Tibial nerve (tissue), 4 donors: ENCODE measurements at regions not wholly inside any gene's neighbourhood (a gene's known extent, or its start where the extent isn't known, plus 50 kb on each side); places are given as distances from the start of the nearest gene placed in this dataset.

ENCODE experiments used
- DNase-seq, 2 donors: peaks; one replicate each; pipeline ENCODE4 v3.0.0-alpha.2; 2019; ENCODE audit warnings: low spot score in 2 of 2
- H3K27ac ChIP-seq, 4 donors: fragments of 200-600 bp; sonication (generic) in 3 of 4; one replicate each; pipeline ENCODE4 v1.5.1; 2017 to 2019; ENCODE audit warnings: mild to moderate bottlenecking in 1 of 4
- H3K27me3 ChIP-seq, 2 donors: fragments of 200-600 bp; sonication (generic) in 1 of 2; one replicate each; pipeline versions ENCODE4 v1.5.1 to v1.6.0; 2017 to 2019
- H3K36me3 ChIP-seq, 3 donors: fragments of 200-600 bp; sonication (generic); one replicate each; pipeline ENCODE4 v1.5.1; 2018 to 2019
- H3K4me1 ChIP-seq, 4 donors: fragments of 200-600 bp; sonication (generic) in 3 of 4; one replicate each; pipeline ENCODE4 v1.5.1; 2017 to 2019
- H3K4me3 ChIP-seq, 4 donors: fragments of 200-600 bp; sonication (generic) in 3 of 4; one replicate each; pipeline ENCODE4 v1.5.1; 2017 to 2019; ENCODE audit warnings: mild to moderate bottlenecking in 1 of 4, moderate library complexity in 1 of 4
- H3K9me3 ChIP-seq, 4 donors: fragments of 200-600 bp; sonication (generic) in 3 of 4; one replicate each; pipeline ENCODE4 v1.5.1; 2017 to 2019
- EP300 ChIP-seq, 2 donors: sonication (generic); formaldehyde crosslinking; IDR thresholded peaks; one replicate each; pipeline ENCODE4 v1.6.1; 2017; ENCODE audit warnings: antibody characterized with exemption in 2 of 2, mild to moderate bottlenecking in 1 of 2
- POLR2A ChIP-seq, 2 donors: fragments of 450-650 bp; IDR thresholded peaks; one replicate each; pipeline ENCODE4 v1.6.1; 2017; ENCODE audit warnings: antibody characterized with exemption in 2 of 2, mild to moderate bottlenecking in 2 of 2, moderate library complexity in 2 of 2
- WGBS, 2 donors: methylation state at CpG; one replicate each; pipeline ENCODE4 v1.1.5; 2018; 5-methylcytosine and 5-hydroxymethylcytosine counted together
- TF ChIP-seq, protein P1 (sequence below), 5 experiments: fragments of 200-600 bp in 3 of 5; fragments of 450-650 bp in 2 of 5; sonication (generic) in 3 of 5; IDR thresholded peaks; one replicate each; pipeline ENCODE4 v1.5.1; 2016 to 2019; ENCODE audit warnings: antibody characterized with exemption in 5 of 5, mild to moderate bottlenecking in 3 of 5, moderate library complexity in 2 of 5

DNA sequence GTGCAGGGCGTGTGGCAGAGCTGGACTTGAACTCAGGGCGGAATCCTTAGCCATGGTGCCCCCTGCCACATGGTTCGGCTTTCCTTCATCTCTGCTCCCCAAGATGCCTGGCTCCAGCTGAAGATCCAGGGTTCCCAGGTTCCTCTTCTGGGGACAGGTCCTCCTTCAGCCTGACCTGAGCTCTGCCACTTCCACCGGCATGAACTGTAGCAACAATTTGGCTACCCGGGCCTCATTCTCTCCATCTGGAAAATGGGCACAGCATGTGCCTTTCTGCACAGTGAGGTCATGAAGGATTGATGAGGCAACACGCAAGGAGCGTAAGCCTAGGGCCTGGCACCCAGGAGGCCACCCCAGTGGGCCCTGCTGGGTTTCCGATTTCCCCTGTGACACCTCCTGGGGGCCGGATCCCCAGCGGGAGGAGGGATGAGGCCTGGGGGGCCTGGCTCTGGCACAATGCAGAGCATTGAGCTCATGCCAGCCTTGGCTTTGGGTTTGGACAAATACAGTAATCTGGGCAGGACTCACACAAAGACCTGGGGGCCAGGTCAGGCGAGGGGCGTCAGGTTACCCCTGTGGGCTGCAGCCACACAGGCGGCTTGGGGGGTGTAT lies 74.0 kb downstream of the CEBPB start:
- TF ChIP-seq EP300 (IDR thresholded peaks at IDR 0.05): no peak
- TF ChIP-seq POLR2A (IDR thresholded peaks at IDR 0.05): no peak
- TF ChIP-seq, protein P1, sequence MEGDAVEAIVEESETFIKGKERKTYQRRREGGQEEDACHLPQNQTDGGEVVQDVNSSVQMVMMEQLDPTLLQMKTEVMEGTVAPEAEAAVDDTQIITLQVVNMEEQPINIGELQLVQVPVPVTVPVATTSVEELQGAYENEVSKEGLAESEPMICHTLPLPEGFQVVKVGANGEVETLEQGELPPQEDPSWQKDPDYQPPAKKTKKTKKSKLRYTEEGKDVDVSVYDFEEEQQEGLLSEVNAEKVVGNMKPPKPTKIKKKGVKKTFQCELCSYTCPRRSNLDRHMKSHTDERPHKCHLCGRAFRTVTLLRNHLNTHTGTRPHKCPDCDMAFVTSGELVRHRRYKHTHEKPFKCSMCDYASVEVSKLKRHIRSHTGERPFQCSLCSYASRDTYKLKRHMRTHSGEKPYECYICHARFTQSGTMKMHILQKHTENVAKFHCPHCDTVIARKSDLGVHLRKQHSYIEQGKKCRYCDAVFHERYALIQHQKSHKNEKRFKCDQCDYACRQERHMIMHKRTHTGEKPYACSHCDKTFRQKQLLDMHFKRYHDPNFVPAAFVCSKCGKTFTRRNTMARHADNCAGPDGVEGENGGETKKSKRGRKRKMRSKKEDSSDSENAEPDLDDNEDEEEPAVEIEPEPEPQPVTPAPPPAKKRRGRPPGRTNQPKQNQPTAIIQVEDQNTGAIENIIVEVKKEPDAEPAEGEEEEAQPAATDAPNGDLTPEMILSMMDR (IDR thresholded peaks at IDR 0.05): no peak
- Histone ChIP-seq H3K36me3 (no peaks in the 10 kb centered on the region), H3K4me3 (no peak overlapping the region), H3K27me3 (no peaks in the 10 kb centered on the region), H3K27ac (no peak overlapping the region), H3K9me3 (no peaks in the 10 kb centered on the region), H3K4me1 (peaks cover 0 to 62% (median 31%) of the 10 kb centered on the region in 4 donors)
- 75 to 77% methylated on average over 11 to 13 of the region's 13 CpGs for WGBS, 2 donors
- no peak for DNase-seq

DNA sequence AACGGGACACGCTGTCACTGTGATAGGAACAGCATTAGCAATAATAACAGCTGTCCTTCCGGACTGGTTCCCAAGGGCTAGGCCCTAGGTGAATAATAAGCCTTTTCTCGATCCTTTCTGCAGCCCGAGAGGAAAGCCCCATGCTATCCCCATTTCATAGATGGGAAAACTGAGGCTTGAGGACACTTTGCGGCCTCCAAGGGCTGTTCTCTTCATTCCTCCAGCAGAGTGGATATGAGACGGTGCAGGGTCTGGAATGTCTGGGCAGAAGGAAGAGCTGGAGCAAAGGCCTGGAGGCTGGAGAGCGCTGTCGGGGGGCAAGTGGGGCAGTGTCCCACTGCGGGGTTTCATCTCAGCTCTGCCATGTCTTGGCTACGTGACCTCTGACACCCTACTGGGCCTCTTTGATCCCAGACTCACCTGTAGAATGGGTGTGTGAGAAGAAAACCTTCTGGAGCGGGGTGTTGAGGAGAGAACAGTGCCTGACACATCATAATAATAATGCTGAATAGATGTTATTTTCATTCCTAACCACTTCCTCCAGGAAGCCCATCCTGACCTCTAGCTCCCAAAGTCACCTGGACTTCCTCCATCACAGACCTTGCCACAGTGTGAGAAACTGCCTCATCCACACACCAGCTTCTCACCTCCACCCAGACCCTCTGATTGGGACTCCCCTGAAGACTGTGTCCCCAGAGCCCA lies 74.8 kb downstream of the CEBPB start:
- WGBS, 2 donors: 91 to 95% methylated on average over 12 of the region's 12 CpGs
- Histone ChIP-seq H3K27me3 (no peaks in the 10 kb centered on the region), H3K4me3 (no peak overlapping the region), H3K4me1 (peaks cover 0 to 59% (median 23%) of the 10 kb centered on the region in 4 donors), H3K36me3 (no peaks in the 10 kb centered on the region), H3K9me3 (no peaks in the 10 kb centered on the region), H3K27ac (peak overlapping the region in 2 of 4 donors; percentile 83 to 92)
- DNase-seq: no peak
- TF ChIP-seq EP300 (IDR thresholded peaks at IDR 0.05): no peak
- TF ChIP-seq POLR2A (IDR thresholded peaks at IDR 0.05): no peak
- TF ChIP-seq, protein P1 (IDR thresholded peaks at IDR 0.05): no peak

DNA sequence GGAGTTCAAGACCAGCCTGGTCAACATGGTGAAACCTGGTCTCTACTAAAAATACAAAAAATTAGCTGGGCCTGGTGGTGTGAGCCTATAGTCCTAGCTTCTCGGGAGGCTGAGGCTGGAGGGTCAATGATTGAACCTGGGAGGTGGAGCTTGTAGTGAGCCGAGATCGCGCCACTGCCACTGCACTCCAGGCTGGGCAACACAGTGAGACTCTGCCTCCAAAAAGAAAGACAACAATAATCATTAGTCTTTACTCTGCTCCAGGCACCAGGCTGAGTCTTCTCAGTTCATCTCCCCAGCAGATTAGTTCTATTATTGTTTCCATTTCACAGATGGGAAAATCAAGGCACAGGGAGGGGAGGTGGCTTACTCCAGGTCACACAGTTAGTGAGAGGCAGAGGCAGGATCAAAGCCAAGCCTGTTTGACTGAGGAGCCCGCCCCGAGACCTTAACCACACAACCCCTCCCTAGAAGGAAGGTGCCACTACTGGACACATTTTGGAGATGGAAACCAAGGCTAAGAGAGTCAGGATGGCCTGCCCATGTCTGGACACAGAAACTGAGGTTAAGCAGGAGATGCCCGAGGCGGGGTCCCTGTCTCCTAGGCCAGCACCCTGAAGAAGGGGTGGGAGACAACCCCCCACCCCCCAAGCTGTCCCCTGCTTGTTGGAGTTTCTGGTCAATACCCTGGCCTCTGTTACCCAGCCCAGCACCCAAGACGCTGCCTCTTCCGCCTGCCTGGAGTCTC lies 75.8 kb downstream of the CEBPB start:
- H3K4me1 ChIP-seq: peaks cover 0 to 53% (median 20%) of the 10 kb centered on the region in 4 donors
- no peaks in the 10 kb centered on the region for H3K36me3 ChIP-seq
- no peak for TF ChIP-seq POLR2A (IDR thresholded peaks at IDR 0.05)
- TF ChIP-seq EP300 (IDR thresholded peaks at IDR 0.05): no peak
- TF ChIP-seq, protein P1 (IDR thresholded peaks at IDR 0.05): no peak
- no peaks in the 10 kb centered on the region for H3K27me3 ChIP-seq
- H3K9me3 ChIP-seq: no peaks in the 10 kb centered on the region
- H3K4me3 ChIP-seq: no peak overlapping the region
- 56 to 64% methylated on average over 10 of the region's 10 CpGs for WGBS, 2 donors
- H3K27ac ChIP-seq: peak overlapping the region; percentile 69 to 92 (median 78)
- no peak for DNase-seq

- TF ChIP-seq POLR2A (IDR thresholded peaks at IDR 0.05): no peak
- peak in 1 of 2 donors; percentile 69 for TF ChIP-seq EP300 (IDR thresholded peaks at IDR 0.05)
- TF ChIP-seq, protein P1 (IDR thresholded peaks at IDR 0.05): peak in 2 of 5 experiments; percentile 5 to 17
- H3K27ac ChIP-seq: peak overlapping the region; percentile 69 to 92 (median 78)
Measured at GRCh38 chr20:50267041-50267865, 76.6 kb downstream of the CEBPB start.

More at GRCh38 chr20:50267041-50267865, 76.6 kb downstream of the CEBPB start:
- peaks cover 0 to 57% (median 19%) of the 10 kb centered on the region in 4 donors for H3K4me1 ChIP-seq
- peak overlapping the region in 1 of 4 donors; percentile 0 for H3K4me3 ChIP-seq
- no peaks in the 10 kb centered on the region for H3K36me3 ChIP-seq
- peak; percentile 56 to 73 for DNase-seq
- 17 to 34% methylated on average over 19 to 21 of the region's 21 CpGs for WGBS, 2 donors
- no peaks in the 10 kb centered on the region for H3K27me3 ChIP-seq
- H3K9me3 ChIP-seq: no peaks in the 10 kb centered on the region
